OCI-LY7 (cell line): ENCODE measurements at regions not wholly inside any gene's neighbourhood (a gene's known extent, or its start where the extent isn't known, plus 50 kb on each side); places are given as distances from the start of the nearest gene placed in this dataset.

Source experiments
- EZH2phosphoT487 ChIP-seq: fragments of 200-600 bp; sonication (generic); IDR thresholded peaks from 2 replicates; pipeline ENCODE4 v1.6.1; 2018; ENCODE audit warnings: low read depth, borderline replicate concordance, mild to moderate bottlenecking, mixed run types, antibody characterized with exemption, low read length, moderate library complexity, mixed read lengths
- TF ChIP-seq, protein P1 (sequence below): fragments of 200-600 bp; sonication (generic); conservative IDR thresholded peaks from 2 replicates; pipeline ENCODE4 v1.5.1; 2014; ENCODE audit warnings: mild to moderate bottlenecking, antibody characterized with exemption, low read length, moderate library complexity, mixed read lengths

DNA sequence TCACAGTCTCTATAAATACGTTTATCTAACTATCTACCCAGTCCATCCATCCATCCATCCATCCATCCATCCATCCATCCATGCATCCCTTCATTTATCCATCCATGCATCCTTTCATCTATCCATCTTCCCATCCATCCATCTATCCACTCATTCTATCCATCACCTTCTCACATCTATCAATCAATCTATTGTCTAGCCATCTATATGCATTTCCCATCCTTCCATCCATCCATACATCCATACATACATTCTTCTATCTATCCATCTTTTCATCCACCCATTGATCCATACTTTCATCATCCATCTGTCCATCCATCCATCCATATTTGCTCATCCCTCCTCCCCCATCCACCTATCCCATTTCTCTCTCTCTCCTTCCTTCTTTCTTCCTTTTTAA, 51.6 kb upstream of the CTNNBL1 start:
- TF ChIP-seq, protein P1, sequence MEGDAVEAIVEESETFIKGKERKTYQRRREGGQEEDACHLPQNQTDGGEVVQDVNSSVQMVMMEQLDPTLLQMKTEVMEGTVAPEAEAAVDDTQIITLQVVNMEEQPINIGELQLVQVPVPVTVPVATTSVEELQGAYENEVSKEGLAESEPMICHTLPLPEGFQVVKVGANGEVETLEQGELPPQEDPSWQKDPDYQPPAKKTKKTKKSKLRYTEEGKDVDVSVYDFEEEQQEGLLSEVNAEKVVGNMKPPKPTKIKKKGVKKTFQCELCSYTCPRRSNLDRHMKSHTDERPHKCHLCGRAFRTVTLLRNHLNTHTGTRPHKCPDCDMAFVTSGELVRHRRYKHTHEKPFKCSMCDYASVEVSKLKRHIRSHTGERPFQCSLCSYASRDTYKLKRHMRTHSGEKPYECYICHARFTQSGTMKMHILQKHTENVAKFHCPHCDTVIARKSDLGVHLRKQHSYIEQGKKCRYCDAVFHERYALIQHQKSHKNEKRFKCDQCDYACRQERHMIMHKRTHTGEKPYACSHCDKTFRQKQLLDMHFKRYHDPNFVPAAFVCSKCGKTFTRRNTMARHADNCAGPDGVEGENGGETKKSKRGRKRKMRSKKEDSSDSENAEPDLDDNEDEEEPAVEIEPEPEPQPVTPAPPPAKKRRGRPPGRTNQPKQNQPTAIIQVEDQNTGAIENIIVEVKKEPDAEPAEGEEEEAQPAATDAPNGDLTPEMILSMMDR = no peak
- TF ChIP-seq EZH2phosphoT487 = no peak
